ENCODE measurements at regions not wholly inside any gene's neighbourhood (a gene's known extent, or its start where the extent isn't known, plus 50 kb on each side); places are given as distances from the start of the nearest gene placed in this dataset.

- TF ChIP-seq, protein P1, sequence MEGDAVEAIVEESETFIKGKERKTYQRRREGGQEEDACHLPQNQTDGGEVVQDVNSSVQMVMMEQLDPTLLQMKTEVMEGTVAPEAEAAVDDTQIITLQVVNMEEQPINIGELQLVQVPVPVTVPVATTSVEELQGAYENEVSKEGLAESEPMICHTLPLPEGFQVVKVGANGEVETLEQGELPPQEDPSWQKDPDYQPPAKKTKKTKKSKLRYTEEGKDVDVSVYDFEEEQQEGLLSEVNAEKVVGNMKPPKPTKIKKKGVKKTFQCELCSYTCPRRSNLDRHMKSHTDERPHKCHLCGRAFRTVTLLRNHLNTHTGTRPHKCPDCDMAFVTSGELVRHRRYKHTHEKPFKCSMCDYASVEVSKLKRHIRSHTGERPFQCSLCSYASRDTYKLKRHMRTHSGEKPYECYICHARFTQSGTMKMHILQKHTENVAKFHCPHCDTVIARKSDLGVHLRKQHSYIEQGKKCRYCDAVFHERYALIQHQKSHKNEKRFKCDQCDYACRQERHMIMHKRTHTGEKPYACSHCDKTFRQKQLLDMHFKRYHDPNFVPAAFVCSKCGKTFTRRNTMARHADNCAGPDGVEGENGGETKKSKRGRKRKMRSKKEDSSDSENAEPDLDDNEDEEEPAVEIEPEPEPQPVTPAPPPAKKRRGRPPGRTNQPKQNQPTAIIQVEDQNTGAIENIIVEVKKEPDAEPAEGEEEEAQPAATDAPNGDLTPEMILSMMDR (IDR thresholded peaks at IDR 0.05 in 2 of 3, conservative IDR thresholded peaks at IDR 0.05 in 1 of 3; ENCODE audit: borderline replicate concordance in 1 of 3, insufficient read depth in 1 of 3, low read depth in 2 of 3, low read length in 2 of 3), result no peak
- no peak for TF ChIP-seq POLR2A (IDR thresholded peaks at IDR 0.05; ENCODE audit: borderline replicate concordance, extremely low read depth, insufficient read depth, insufficient read length)
- TF ChIP-seq POLR2AphosphoS5 (IDR thresholded peaks at IDR 0.05; ENCODE audit: low read depth, low read length), result no peak
- TF ChIP-seq, protein P2, sequence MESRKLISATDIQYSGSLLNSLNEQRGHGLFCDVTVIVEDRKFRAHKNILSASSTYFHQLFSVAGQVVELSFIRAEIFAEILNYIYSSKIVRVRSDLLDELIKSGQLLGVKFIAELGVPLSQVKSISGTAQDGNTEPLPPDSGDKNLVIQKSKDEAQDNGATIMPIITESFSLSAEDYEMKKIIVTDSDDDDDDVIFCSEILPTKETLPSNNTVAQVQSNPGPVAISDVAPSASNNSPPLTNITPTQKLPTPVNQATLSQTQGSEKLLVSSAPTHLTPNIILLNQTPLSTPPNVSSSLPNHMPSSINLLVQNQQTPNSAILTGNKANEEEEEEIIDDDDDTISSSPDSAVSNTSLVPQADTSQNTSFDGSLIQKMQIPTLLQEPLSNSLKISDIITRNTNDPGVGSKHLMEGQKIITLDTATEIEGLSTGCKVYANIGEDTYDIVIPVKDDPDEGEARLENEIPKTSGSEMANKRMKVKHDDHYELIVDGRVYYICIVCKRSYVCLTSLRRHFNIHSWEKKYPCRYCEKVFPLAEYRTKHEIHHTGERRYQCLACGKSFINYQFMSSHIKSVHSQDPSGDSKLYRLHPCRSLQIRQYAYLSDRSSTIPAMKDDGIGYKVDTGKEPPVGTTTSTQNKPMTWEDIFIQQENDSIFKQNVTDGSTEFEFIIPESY (IDR thresholded peaks at IDR 0.05; ENCODE audit: extremely low read depth, insufficient replicate concordance, low read length), result no peak
- TF ChIP-seq EZH2 (IDR thresholded peaks at IDR 0.05), result no peak
- TF ChIP-seq YY1 (IDR thresholded peaks at IDR 0.05; ENCODE audit: extremely low read depth, insufficient replicate concordance, low read depth, low read length), result no peak
- TF ChIP-seq SIN3A (IDR thresholded peaks at IDR 0.05; ENCODE audit: low read depth), result no peak
- TF ChIP-seq REST (IDR thresholded peaks at IDR 0.05; ENCODE audit: low read depth), result no peak
- no peak for TF ChIP-seq CEBPB (IDR thresholded peaks at IDR 0.05; ENCODE audit: low read depth)
- no peak for TF ChIP-seq JUND (IDR thresholded peaks at IDR 0.05)
- TF ChIP-seq SRF (IDR thresholded peaks at IDR 0.05; ENCODE audit: low read depth), result no peak
- TF ChIP-seq MAX (IDR thresholded peaks at IDR 0.05), result no peak
- TF ChIP-seq ZNF274 (IDR thresholded peaks at IDR 0.05; ENCODE audit: low read depth, low read length), result no peak
- no peak for TF ChIP-seq EZH2phosphoT487 (IDR thresholded peaks at IDR 0.05; ENCODE audit: borderline replicate concordance)
Measured at GRCh38 chr3:64865839-64866570, 178.2 kb upstream of the ADAMTS9 start.
